GM23338 (cell line): ENCODE measurements at regions not wholly inside any gene's neighbourhood (a gene's known extent, or its start where the extent isn't known, plus 50 kb on each side); places are given as distances from the start of the nearest gene placed in this dataset.

Experiments
- ATAC-seq: fragments of 200-7000 bp; cut with Tn5 transposase; 3 replicates; pipeline ENCODE4 v1.9.1; 2020
- DNase-seq: peaks from one replicate; pipeline ENCODE4 v3.0.0-alpha.2; 2015; ENCODE audit warnings: low spot score
- H2AFZ ChIP-seq: fragments of 200-600 bp; sonication (generic); 2 replicates; pipeline ENCODE4 v1.8.0; 2016; ENCODE audit warnings: antibody characterized with exemption, mild to moderate bottlenecking, moderate library complexity
- H3F3A ChIP-seq: fragments of 200-600 bp; sonication (generic); replicated peaks from 2 replicates; pipeline ENCODE4 v1.8.0; 2017; ENCODE audit warnings: antibody characterized with exemption, mixed run types, low read depth
- H3K27ac ChIP-seq: fragments of 200-600 bp; sonication (generic); 2 replicates; pipeline ENCODE4 v1.6.1; 2016; ENCODE audit warnings: low read depth
- H3K27me3 ChIP-seq: fragments of 200-600 bp; sonication (generic); 2 replicates; pipeline ENCODE4 v1.8.0; 2016; ENCODE audit warnings: mild to moderate bottlenecking, mixed run types, moderate library complexity; ENCODE audit not compliant: insufficient read depth
- H3K36me3 ChIP-seq: fragments of 200-600 bp; sonication (generic); 2 replicates; pipeline ENCODE4 v1.8.0; 2016; ENCODE audit warnings: mild to moderate bottlenecking; ENCODE audit not compliant: insufficient read depth
- H3K4me1 ChIP-seq: fragments of 200-600 bp; sonication (generic); 2 replicates; pipeline ENCODE4 v1.8.0; 2016; ENCODE audit warnings: mild to moderate bottlenecking, moderate library complexity; ENCODE audit not compliant: insufficient read depth
- H3K4me2 ChIP-seq: fragments of 200-600 bp; sonication (generic); 2 replicates; pipeline ENCODE4 v1.7.1; 2017; ENCODE audit warnings: mixed run types
- H3K4me3 ChIP-seq: fragments of 200-600 bp; sonication (generic); 2 replicates; pipeline ENCODE4 v1.6.1; 2016; ENCODE audit warnings: mixed run types
- H3K79me2 ChIP-seq: fragments of 200-600 bp; sonication (generic); replicated peaks from 2 replicates; pipeline ENCODE4 v1.8.0; 2017; ENCODE audit warnings: mild to moderate bottlenecking; ENCODE audit not compliant: insufficient read depth
- H3K9me2 ChIP-seq: fragments of 200-600 bp; sonication (generic); 2 replicates; pipeline ENCODE4 v1.8.0; 2017; ENCODE audit not compliant: insufficient read depth
- H4K20me1 ChIP-seq: fragments of 200-600 bp; sonication (generic); replicated peaks from 2 replicates; pipeline ENCODE4 v1.8.0; 2017; ENCODE audit warnings: mild to moderate bottlenecking; ENCODE audit not compliant: insufficient read depth
- H3K27ac Mint-ChIP-seq: 2 replicates; pipeline ENCODE4 v1.8.0; 2020; ENCODE audit warnings: inconsistent platforms, mild to moderate bottlenecking, moderate library complexity, mixed read lengths
- H3K27me3 Mint-ChIP-seq: 3 replicates; pipeline ENCODE4 v1.8.0; 2022; ENCODE audit warnings: low read depth, mild to moderate bottlenecking, moderate library complexity, mixed read lengths, inconsistent platforms; ENCODE audit not compliant: insufficient read depth, poor library complexity
- H3K36me3 Mint-ChIP-seq: 3 replicates; pipeline ENCODE4 v1.8.0; 2021; ENCODE audit warnings: low read depth, mild to moderate bottlenecking, inconsistent platforms, moderate library complexity, mixed read lengths
- H3K4me1 Mint-ChIP-seq: 3 replicates; pipeline ENCODE4 v1.8.0; 2020; ENCODE audit warnings: mild to moderate bottlenecking, inconsistent platforms, mixed read lengths
- H3K4me3 Mint-ChIP-seq: 3 replicates; pipeline ENCODE4 v1.8.0; 2021; ENCODE audit warnings: moderate library complexity, mild to moderate bottlenecking, inconsistent platforms, mixed read lengths
- H3K9me3 Mint-ChIP-seq: 3 replicates; pipeline ENCODE4 v1.8.0; 2020; ENCODE audit warnings: moderate library complexity, mild to moderate bottlenecking, inconsistent platforms, mixed read lengths
- CTCF ChIP-seq, 2 experiments: fragments of 200-600 bp in 1 of 2; sonication (generic) in 1 of 2; conservative IDR thresholded peaks; 2 replicates each; pipeline versions ENCODE4 v1.5.1 to v1.6.1; 2016 to 2017; ENCODE audit warnings: antibody characterized with exemption in 2 of 2, low read depth in 2 of 2, mild to moderate bottlenecking in 2 of 2, moderate library complexity in 1 of 2
- ETS1 ChIP-seq: IDR thresholded peaks from 2 replicates; pipeline ENCODE4 v1.6.1; 2016; ENCODE audit warnings: antibody characterized with exemption
- JUNB ChIP-seq: IDR thresholded peaks from one replicate; pipeline ENCODE4 v1.6.1; 2016; ENCODE audit warnings: antibody characterized with exemption; ENCODE audit not compliant: unreplicated experiment
- REST ChIP-seq: IDR thresholded peaks from one replicate; pipeline ENCODE4 v1.6.1; 2018; ENCODE audit warnings: antibody characterized with exemption; ENCODE audit not compliant: unreplicated experiment
- STAT1 ChIP-seq: IDR thresholded peaks from one replicate; pipeline ENCODE4 v1.6.1; 2016; ENCODE audit warnings: antibody characterized with exemption; ENCODE audit not compliant: unreplicated experiment
- ZNF114 ChIP-seq: fragments of 250-450 bp; sonication (Bioruptor Pico); IDR thresholded peaks from 2 replicates; pipeline ENCODE4 v1.5.0; 2020; ENCODE audit warnings: mild to moderate bottlenecking, moderate library complexity
- ZNF331 ChIP-seq: fragments of 250-450 bp; sonication (Bioruptor Pico); IDR thresholded peaks from 2 replicates; pipeline ENCODE4 v1.5.0; 2020; ENCODE audit warnings: low read depth, mild to moderate bottlenecking, moderate library complexity
- ZNF462 ChIP-seq: fragments of 250-450 bp; sonication (Bioruptor Pico); IDR thresholded peaks from 2 replicates; pipeline ENCODE4 v1.5.0; 2020; ENCODE audit warnings: mild to moderate bottlenecking, moderate library complexity

GRCh38 chr9:135189497-135189896 is 102.0 kb downstream of the OLFM1 start:
- Mint-ChIP-seq H3K9me3 (no peaks in the 10 kb centered on the region), H3K4me3 (no peak overlapping the region), H3K4me1 (peaks cover 10% of the 10 kb centered on the region), H3K27ac (no peak overlapping the region), H3K27me3 (peaks cover 7% of the 10 kb centered on the region), H3K36me3 (no peaks in the 10 kb centered on the region)
- Histone ChIP-seq H3K27me3 (no peaks in the 10 kb centered on the region), H3K27ac (no peak overlapping the region), H3F3A (no peaks in the 10 kb centered on the region), H3K4me2 (no peak overlapping the region), H2AFZ (no peak overlapping the region), H4K20me1 (no peaks in the 10 kb centered on the region), H3K79me2 (no peaks in the 10 kb centered on the region), H3K36me3 (no peaks in the 10 kb centered on the region), H3K4me3 (no peak overlapping the region), H3K4me1 (no peaks in the 10 kb centered on the region), H3K9me2 (no peaks in the 10 kb centered on the region)
- no peak for DNase-seq
- TF ChIP-seq REST (no peak), ETS1 (no peak), STAT1 (no peak), ZNF114 (no peak), ZNF331 (CRISPR knock-in tag) (no peak), CTCF (conservative IDR thresholded peaks at IDR 0.05; ENCODE audit: low read depth in 2 of 2) (no peak), JUNB (no peak), ZNF462 (CRISPR knock-in tag) (no peak)
- no peak for ATAC-seq
